SK-N-SH treated with all-trans-retinoic acid at 6 μM for 48 hours (cell line): ENCODE measurements at regions not wholly inside any gene's neighbourhood (a gene's known extent, or its start where the extent isn't known, plus 50 kb on each side); places are given as distances from the start of the nearest gene placed in this dataset.

Source experiments
- SNAI2 ChIP-seq: fragments of 250-450 bp; sonication (Bioruptor Pico); IDR thresholded peaks from 2 replicates; pipeline ENCODE4 v1.5.0; 2020; ENCODE audit warnings: mild to moderate bottlenecking, moderate library complexity
- TOX ChIP-seq: fragments of 250-450 bp; sonication (Bioruptor Pico); IDR thresholded peaks from 2 replicates; pipeline ENCODE4 v1.8.0; 2021; ENCODE audit warnings: mild to moderate bottlenecking, moderate library complexity, borderline replicate concordance
- ZNF8 ChIP-seq: fragments of 450-650 bp; formaldehyde crosslinking; IDR thresholded peaks from 2 replicates; pipeline ENCODE4 v1.5.0; 2020; ENCODE audit warnings: mild to moderate bottlenecking, moderate library complexity
- TF ChIP-seq, protein P1 (sequence below): fragments of 250-450 bp; sonication (Bioruptor Pico); IDR thresholded peaks from 2 replicates; pipeline ENCODE4 v1.8.0; 2020; ENCODE audit warnings: mild to moderate bottlenecking, moderate library complexity, borderline replicate concordance
- TF ChIP-seq, protein P2 (sequence below): fragments of 250-450 bp; sonication (Bioruptor Pico); IDR thresholded peaks from 2 replicates; pipeline ENCODE4 v1.5.0; 2020; ENCODE audit warnings: mild to moderate bottlenecking, moderate library complexity

GRCh38 chr21:19566975-19567374, 1163.4 kb upstream of the TMPRSS15 start:
- TF ChIP-seq SNAI2 (CRISPR knock-in tag): no peak
- TF ChIP-seq TOX (CRISPR knock-in tag): no peak
- TF ChIP-seq, protein P1, sequence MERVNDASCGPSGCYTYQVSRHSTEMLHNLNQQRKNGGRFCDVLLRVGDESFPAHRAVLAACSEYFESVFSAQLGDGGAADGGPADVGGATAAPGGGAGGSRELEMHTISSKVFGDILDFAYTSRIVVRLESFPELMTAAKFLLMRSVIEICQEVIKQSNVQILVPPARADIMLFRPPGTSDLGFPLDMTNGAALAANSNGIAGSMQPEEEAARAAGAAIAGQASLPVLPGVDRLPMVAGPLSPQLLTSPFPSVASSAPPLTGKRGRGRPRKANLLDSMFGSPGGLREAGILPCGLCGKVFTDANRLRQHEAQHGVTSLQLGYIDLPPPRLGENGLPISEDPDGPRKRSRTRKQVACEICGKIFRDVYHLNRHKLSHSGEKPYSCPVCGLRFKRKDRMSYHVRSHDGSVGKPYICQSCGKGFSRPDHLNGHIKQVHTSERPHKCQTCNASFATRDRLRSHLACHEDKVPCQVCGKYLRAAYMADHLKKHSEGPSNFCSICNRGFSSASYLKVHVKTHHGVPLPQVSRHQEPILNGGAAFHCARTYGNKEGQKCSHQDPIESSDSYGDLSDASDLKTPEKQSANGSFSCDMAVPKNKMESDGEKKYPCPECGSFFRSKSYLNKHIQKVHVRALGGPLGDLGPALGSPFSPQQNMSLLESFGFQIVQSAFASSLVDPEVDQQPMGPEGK (CRISPR knock-in tag): no peak
- no peak for TF ChIP-seq ZNF8 (CRISPR knock-in tag)
- TF ChIP-seq, protein P2, sequence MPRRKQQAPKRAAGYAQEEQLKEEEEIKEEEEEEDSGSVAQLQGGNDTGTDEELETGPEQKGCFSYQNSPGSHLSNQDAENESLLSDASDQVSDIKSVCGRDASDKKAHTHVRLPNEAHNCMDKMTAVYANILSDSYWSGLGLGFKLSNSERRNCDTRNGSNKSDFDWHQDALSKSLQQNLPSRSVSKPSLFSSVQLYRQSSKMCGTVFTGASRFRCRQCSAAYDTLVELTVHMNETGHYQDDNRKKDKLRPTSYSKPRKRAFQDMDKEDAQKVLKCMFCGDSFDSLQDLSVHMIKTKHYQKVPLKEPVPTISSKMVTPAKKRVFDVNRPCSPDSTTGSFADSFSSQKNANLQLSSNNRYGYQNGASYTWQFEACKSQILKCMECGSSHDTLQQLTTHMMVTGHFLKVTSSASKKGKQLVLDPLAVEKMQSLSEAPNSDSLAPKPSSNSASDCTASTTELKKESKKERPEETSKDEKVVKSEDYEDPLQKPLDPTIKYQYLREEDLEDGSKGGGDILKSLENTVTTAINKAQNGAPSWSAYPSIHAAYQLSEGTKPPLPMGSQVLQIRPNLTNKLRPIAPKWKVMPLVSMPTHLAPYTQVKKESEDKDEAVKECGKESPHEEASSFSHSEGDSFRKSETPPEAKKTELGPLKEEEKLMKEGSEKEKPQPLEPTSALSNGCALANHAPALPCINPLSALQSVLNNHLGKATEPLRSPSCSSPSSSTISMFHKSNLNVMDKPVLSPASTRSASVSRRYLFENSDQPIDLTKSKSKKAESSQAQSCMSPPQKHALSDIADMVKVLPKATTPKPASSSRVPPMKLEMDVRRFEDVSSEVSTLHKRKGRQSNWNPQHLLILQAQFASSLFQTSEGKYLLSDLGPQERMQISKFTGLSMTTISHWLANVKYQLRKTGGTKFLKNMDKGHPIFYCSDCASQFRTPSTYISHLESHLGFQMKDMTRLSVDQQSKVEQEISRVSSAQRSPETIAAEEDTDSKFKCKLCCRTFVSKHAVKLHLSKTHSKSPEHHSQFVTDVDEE (CRISPR knock-in tag): no peak
